ENCODE measurements at regions not wholly inside any gene's neighbourhood (a gene's known extent, or its start where the extent isn't known, plus 50 kb on each side); places are given as distances from the start of the nearest gene placed in this dataset.

GRCh38 chr13:31937436-31937835, 94.1 kb upstream of the FRY start:
- no peaks in the 10 kb centered on the region for H3K9me3 ChIP-seq (ENCODE audit: control insufficient read depth, insufficient read depth, low read length)
- no peak overlapping the region for H3K4me3 ChIP-seq (ENCODE audit: low read length)
- no peaks in the 10 kb centered on the region for H3K27me3 ChIP-seq (ENCODE audit: control insufficient read depth, low read length)
- no peak overlapping the region for H3K4me2 ChIP-seq (ENCODE audit: low read length)
- no peaks in the 10 kb centered on the region for H3K4me1 ChIP-seq (ENCODE audit: control insufficient read depth, low read length)
- H4K20me1 ChIP-seq (ENCODE audit: control insufficient read depth, insufficient read depth, low read depth, low read length), result no peaks in the 10 kb centered on the region
- H3K79me2 ChIP-seq (ENCODE audit: control insufficient read depth, low read length), result no peaks in the 10 kb centered on the region
- TF ChIP-seq CTCF (IDR thresholded peaks at IDR 0.05; ENCODE audit: low read depth, low read length, poor library complexity, severe bottlenecking) (no peak), EZH2phosphoT487 (IDR thresholded peaks at IDR 0.05; ENCODE audit: borderline replicate concordance, low read length) (no peak)
- H3K27ac ChIP-seq (ENCODE audit: low read depth, low read length), result no peak overlapping the region
- no peaks in the 10 kb centered on the region for H3K36me3 ChIP-seq (ENCODE audit: control insufficient read depth, low read length)
- H3K9me2 ChIP-seq (replicated peaks; ENCODE audit: control insufficient read depth, low read length), result no peaks in the 10 kb centered on the region
- H3F3A ChIP-seq (ENCODE audit: control insufficient read depth, insufficient read depth), result no peaks in the 10 kb centered on the region

- Histone ChIP-seq H3K79me2 (ENCODE audit: control insufficient read depth, low read length) (no peaks in the 10 kb centered on the region), H3K27me3 (ENCODE audit: control insufficient read depth, low read length) (no peaks in the 10 kb centered on the region), H3K9me3 (ENCODE audit: control insufficient read depth, insufficient read depth, low read length) (no peaks in the 10 kb centered on the region), H3K9me2 (replicated peaks; ENCODE audit: control insufficient read depth, low read length) (no peaks in the 10 kb centered on the region), H3K27ac (ENCODE audit: low read depth, low read length) (no peak overlapping the region), H4K20me1 (ENCODE audit: control insufficient read depth, insufficient read depth, low read depth, low read length) (no peaks in the 10 kb centered on the region), H3K4me1 (ENCODE audit: control insufficient read depth, low read length) (no peaks in the 10 kb centered on the region), H3K36me3 (ENCODE audit: control insufficient read depth, low read length) (no peaks in the 10 kb centered on the region), H3K4me3 (ENCODE audit: low read length) (no peak overlapping the region), H3K4me2 (ENCODE audit: low read length) (no peak overlapping the region), H3F3A (ENCODE audit: control insufficient read depth, insufficient read depth) (no peaks in the 10 kb centered on the region)
- no peak for TF ChIP-seq CTCF (IDR thresholded peaks at IDR 0.05; ENCODE audit: low read depth, low read length, poor library complexity, severe bottlenecking)
- no peak for TF ChIP-seq EZH2phosphoT487 (IDR thresholded peaks at IDR 0.05; ENCODE audit: borderline replicate concordance, low read length)
These were observed 91.5 kb upstream of the FRY start for GRCh38 chr13:31940076-31940475.

- Histone ChIP-seq H4K20me1 (ENCODE audit: control insufficient read depth, insufficient read depth, low read depth, low read length) (no peaks in the 10 kb centered on the region), H3K27me3 (ENCODE audit: control insufficient read depth, low read length) (no peaks in the 10 kb centered on the region), H3F3A (ENCODE audit: control insufficient read depth, insufficient read depth) (no peaks in the 10 kb centered on the region), H3K36me3 (ENCODE audit: control insufficient read depth, low read length) (no peaks in the 10 kb centered on the region), H3K27ac (ENCODE audit: low read depth, low read length) (no peak overlapping the region), H3K9me2 (replicated peaks; ENCODE audit: control insufficient read depth, low read length) (no peaks in the 10 kb centered on the region), H3K4me1 (ENCODE audit: control insufficient read depth, low read length) (no peaks in the 10 kb centered on the region), H3K4me2 (ENCODE audit: low read length) (no peak overlapping the region), H3K9me3 (ENCODE audit: control insufficient read depth, insufficient read depth, low read length) (no peaks in the 10 kb centered on the region), H3K4me3 (ENCODE audit: low read length) (no peak overlapping the region), H3K79me2 (ENCODE audit: control insufficient read depth, low read length) (no peaks in the 10 kb centered on the region)
- no peak for TF ChIP-seq EZH2phosphoT487 (IDR thresholded peaks at IDR 0.05; ENCODE audit: borderline replicate concordance, low read length)
- no peak for TF ChIP-seq CTCF (IDR thresholded peaks at IDR 0.05; ENCODE audit: low read depth, low read length, poor library complexity, severe bottlenecking)
These were observed 88.0 kb upstream of the FRY start for GRCh38 chr13:31943591-31943990.

Measured in DOHH2 (cell line).